ENCODE measurements at regions not wholly inside any gene's neighbourhood (a gene's known extent, or its start where the extent isn't known, plus 50 kb on each side); places are given as distances from the start of the nearest gene placed in this dataset.

- H3K4me3 ChIP-seq (ENCODE audit: low read depth, low read length), result no peak overlapping the region
- no peaks in the 10 kb centered on the region for H3K36me3 ChIP-seq (ENCODE audit: control insufficient read depth, insufficient read depth, low read length)
- H3K27me3 ChIP-seq (ENCODE audit: control insufficient read depth, insufficient read depth, low read length), result no peaks in the 10 kb centered on the region
- DNase-seq (ENCODE audit: low read depth), result peak; percentile 9
- TF ChIP-seq CTCF (IDR thresholded peaks at IDR 0.05; ENCODE audit: insufficient read depth, low read length, poor library complexity, severe bottlenecking), result peak; percentile 80
Measured at GRCh38 chr10:25758041-25758457, 176.0 kb upstream of the MYO3A start.

GRCh38 chr10:25758511-25758910 is 175.5 kb upstream of the MYO3A start:
- Histone ChIP-seq H3K36me3 (ENCODE audit: control insufficient read depth, insufficient read depth, low read length) (no peaks in the 10 kb centered on the region), H3K4me3 (ENCODE audit: low read depth, low read length) (no peak overlapping the region), H3K27me3 (ENCODE audit: control insufficient read depth, insufficient read depth, low read length) (no peaks in the 10 kb centered on the region)
- TF ChIP-seq CTCF (IDR thresholded peaks at IDR 0.05; ENCODE audit: insufficient read depth, low read length, poor library complexity, severe bottlenecking), result no peak
- DNase-seq (ENCODE audit: low read depth), result no peak

GRCh38 chr10:25761937-25762336 is 172.1 kb upstream of the MYO3A start:
- DNase-seq (ENCODE audit: low read depth), result no peak
- no peak overlapping the region for H3K4me3 ChIP-seq (ENCODE audit: low read depth, low read length)
- H3K27me3 ChIP-seq (ENCODE audit: control insufficient read depth, insufficient read depth, low read length), result no peaks in the 10 kb centered on the region
- TF ChIP-seq CTCF (IDR thresholded peaks at IDR 0.05; ENCODE audit: insufficient read depth, low read length, poor library complexity, severe bottlenecking), result no peak
- no peaks in the 10 kb centered on the region for H3K36me3 ChIP-seq (ENCODE audit: control insufficient read depth, insufficient read depth, low read length)

GRCh38 chr10:25766213-25766612 is 167.8 kb upstream of the MYO3A start:
- H3K36me3 ChIP-seq (ENCODE audit: control insufficient read depth, insufficient read depth, low read length), result no peaks in the 10 kb centered on the region
- H3K27me3 ChIP-seq (ENCODE audit: control insufficient read depth, insufficient read depth, low read length), result no peaks in the 10 kb centered on the region
- no peak for DNase-seq (ENCODE audit: low read depth)
- no peak for TF ChIP-seq CTCF (IDR thresholded peaks at IDR 0.05; ENCODE audit: insufficient read depth, low read length, poor library complexity, severe bottlenecking)
- H3K4me3 ChIP-seq (ENCODE audit: low read depth, low read length), result no peak overlapping the region

- Histone ChIP-seq H3K4me3 (ENCODE audit: low read depth, low read length) (no peak overlapping the region), H3K27me3 (ENCODE audit: control insufficient read depth, insufficient read depth, low read length) (no peaks in the 10 kb centered on the region), H3K36me3 (ENCODE audit: control insufficient read depth, insufficient read depth, low read length) (no peaks in the 10 kb centered on the region)
- no peak for DNase-seq (ENCODE audit: low read depth)
- TF ChIP-seq CTCF (IDR thresholded peaks at IDR 0.05; ENCODE audit: insufficient read depth, low read length, poor library complexity, severe bottlenecking), result no peak
Measured at GRCh38 chr10:25766687-25767221, 167.3 kb upstream of the MYO3A start.

- Histone ChIP-seq H3K36me3 (ENCODE audit: control insufficient read depth, insufficient read depth, low read length) (no peaks in the 10 kb centered on the region), H3K4me3 (ENCODE audit: low read depth, low read length) (no peak overlapping the region), H3K27me3 (ENCODE audit: control insufficient read depth, insufficient read depth, low read length) (no peaks in the 10 kb centered on the region)
- TF ChIP-seq CTCF (IDR thresholded peaks at IDR 0.05; ENCODE audit: insufficient read depth, low read length, poor library complexity, severe bottlenecking), result no peak
- no peak for DNase-seq (ENCODE audit: low read depth)
Measured at GRCh38 chr10:25768167-25768566, 165.9 kb upstream of the MYO3A start.

Data from kidney epithelial cell (primary cell).